ENCODE measurements at regions not wholly inside any gene's neighbourhood (a gene's known extent, or its start where the extent isn't known, plus 50 kb on each side); places are given as distances from the start of the nearest gene placed in this dataset.

GRCh38 chr4:110278127-110278526 is 79.7 kb upstream of the ELOVL6 start:
- DNase-seq (ENCODE audit: low read depth) = no peak

GRCh38 chr4:110275871-110276270 is 77.5 kb upstream of the ELOVL6 start:
- no peak for DNase-seq (ENCODE audit: low read depth)

GRCh38 chr4:110271986-110272385 is 73.6 kb upstream of the ELOVL6 start:
- DNase-seq (ENCODE audit: low read depth) = no peak

GRCh38 chr4:110270492-110271197 is 72.2 kb upstream of the ELOVL6 start:
- no peak for DNase-seq (ENCODE audit: low read depth)

GRCh38 chr4:110268790-110269189 is 70.4 kb upstream of the ELOVL6 start:
- no peak for DNase-seq (ENCODE audit: low read depth)

- DNase-seq (ENCODE audit: low read depth) = no peak
Observed at GRCh38 chr4:110268352-110268751, 69.9 kb upstream of the ELOVL6 start.

GRCh38 chr4:110266136-110266535 is 67.7 kb upstream of the ELOVL6 start:
- no peak for DNase-seq (ENCODE audit: low read depth)

- no peak for DNase-seq (ENCODE audit: low read depth)
Observed at GRCh38 chr4:110265001-110265400, 66.6 kb upstream of the ELOVL6 start.

- DNase-seq (ENCODE audit: low read depth) = no peak
Observed at GRCh38 chr4:110260299-110260698, 61.9 kb upstream of the ELOVL6 start.

GRCh38 chr4:110250023-110250387 is 51.6 kb upstream of the ELOVL6 start:
- DNase-seq (ENCODE audit: low read depth) = no peak

GRCh38 chr4:110248831-110249253 is 50.4 kb upstream of the ELOVL6 start:
- no peak for DNase-seq (ENCODE audit: low read depth)
